ENCODE measurements at regions not wholly inside any gene's neighbourhood (a gene's known extent, or its start where the extent isn't known, plus 50 kb on each side); places are given as distances from the start of the nearest gene placed in this dataset.

- DNase-seq (ENCODE audit: low read depth, low spot score) = no peak
- Histone ChIP-seq H3K36me3 (ENCODE audit: insufficient read depth, insufficient read length, low read length) (peaks cover 21% of the 10 kb centered on the region), H3K9ac (ENCODE audit: insufficient read length, low read depth) (no peak overlapping the region), H3K27me3 (ENCODE audit: insufficient read depth, insufficient read length) (no peaks in the 10 kb centered on the region), H3K4me1 (ENCODE audit: insufficient read depth, insufficient read length) (peaks cover 49% of the 10 kb centered on the region), H3K4me3 (ENCODE audit: insufficient read length, low read depth) (no peak overlapping the region), H3K9me3 (ENCODE audit: insufficient read depth, low read length) (no peaks in the 10 kb centered on the region)
- TF ChIP-seq ZNF274 (IDR thresholded peaks at IDR 0.05; ENCODE audit: low read depth, low read length) (no peak), SUZ12 (IDR thresholded peaks at IDR 0.05; ENCODE audit: extremely low read depth, insufficient read depth, insufficient read length) (no peak), YY1 (IDR thresholded peaks at IDR 0.05; ENCODE audit: insufficient read depth, insufficient read length) (no peak)
These were observed 128.1 kb downstream of the GLI2 start for GRCh38 chr2:120863661-120864320.

- Histone ChIP-seq H3K9ac (ENCODE audit: insufficient read length, low read depth) (no peak overlapping the region), H3K4me1 (ENCODE audit: insufficient read depth, insufficient read length) (peaks cover 50% of the 10 kb centered on the region), H3K4me3 (ENCODE audit: insufficient read length, low read depth) (no peak overlapping the region), H3K9me3 (ENCODE audit: insufficient read depth, low read length) (no peaks in the 10 kb centered on the region), H3K27me3 (ENCODE audit: insufficient read depth, insufficient read length) (no peaks in the 10 kb centered on the region), H3K36me3 (ENCODE audit: insufficient read depth, insufficient read length, low read length) (peaks cover 21% of the 10 kb centered on the region)
- DNase-seq (ENCODE audit: low read depth, low spot score) = no peak
- TF ChIP-seq ZNF274 (IDR thresholded peaks at IDR 0.05; ENCODE audit: low read depth, low read length) (no peak), YY1 (IDR thresholded peaks at IDR 0.05; ENCODE audit: insufficient read depth, insufficient read length) (no peak), SUZ12 (IDR thresholded peaks at IDR 0.05; ENCODE audit: extremely low read depth, insufficient read depth, insufficient read length) (no peak)
These were observed 129.3 kb downstream of the GLI2 start for GRCh38 chr2:120864981-120865380.

- peaks cover 44% of the 10 kb centered on the region for H3K4me1 ChIP-seq (ENCODE audit: insufficient read depth, insufficient read length)
- no peaks in the 10 kb centered on the region for H3K9me3 ChIP-seq (ENCODE audit: insufficient read depth, low read length)
These were observed 130.0 kb downstream of the GLI2 start for GRCh38 chr2:120865656-120866055.

GRCh38 chr2:120866071-120866470 lies 130.4 kb downstream of the GLI2 start:
- Histone ChIP-seq H3K27me3 (ENCODE audit: insufficient read depth, insufficient read length) (no peaks in the 10 kb centered on the region), H3K9ac (ENCODE audit: insufficient read length, low read depth) (no peak overlapping the region), H3K36me3 (ENCODE audit: insufficient read depth, insufficient read length, low read length) (peaks cover 19% of the 10 kb centered on the region), H3K4me1 (ENCODE audit: insufficient read depth, insufficient read length) (peaks cover 40% of the 10 kb centered on the region), H3K4me3 (ENCODE audit: insufficient read length, low read depth) (no peak overlapping the region), H3K9me3 (ENCODE audit: insufficient read depth, low read length) (no peaks in the 10 kb centered on the region)
- TF ChIP-seq YY1 (IDR thresholded peaks at IDR 0.05; ENCODE audit: insufficient read depth, insufficient read length) = no peak
- no peak for TF ChIP-seq ZNF274 (IDR thresholded peaks at IDR 0.05; ENCODE audit: low read depth, low read length)
- TF ChIP-seq SUZ12 (IDR thresholded peaks at IDR 0.05; ENCODE audit: extremely low read depth, insufficient read depth, insufficient read length) = no peak
- DNase-seq (ENCODE audit: low read depth, low spot score) = no peak

More at GRCh38 chr2:120865656-120866055, 130.0 kb downstream of the GLI2 start:
- H3K9ac ChIP-seq (ENCODE audit: insufficient read length, low read depth) = no peak overlapping the region
- H3K36me3 ChIP-seq (ENCODE audit: insufficient read depth, insufficient read length, low read length) = peaks cover 19% of the 10 kb centered on the region
- no peaks in the 10 kb centered on the region for H3K27me3 ChIP-seq (ENCODE audit: insufficient read depth, insufficient read length)
- no peak for DNase-seq (ENCODE audit: low read depth, low spot score)
- no peak for TF ChIP-seq SUZ12 (IDR thresholded peaks at IDR 0.05; ENCODE audit: extremely low read depth, insufficient read depth, insufficient read length)
- TF ChIP-seq ZNF274 (IDR thresholded peaks at IDR 0.05; ENCODE audit: low read depth, low read length) = no peak
- TF ChIP-seq YY1 (IDR thresholded peaks at IDR 0.05; ENCODE audit: insufficient read depth, insufficient read length) = no peak
- no peak overlapping the region for H3K4me3 ChIP-seq (ENCODE audit: insufficient read length, low read depth)

- TF ChIP-seq YY1 (IDR thresholded peaks at IDR 0.05; ENCODE audit: insufficient read depth, insufficient read length) (no peak), SUZ12 (IDR thresholded peaks at IDR 0.05; ENCODE audit: extremely low read depth, insufficient read depth, insufficient read length) (no peak), ZNF274 (IDR thresholded peaks at IDR 0.05; ENCODE audit: low read depth, low read length) (no peak)
- Histone ChIP-seq H3K4me3 (ENCODE audit: insufficient read length, low read depth) (no peak overlapping the region), H3K27me3 (ENCODE audit: insufficient read depth, insufficient read length) (no peaks in the 10 kb centered on the region), H3K9me3 (ENCODE audit: insufficient read depth, low read length) (no peaks in the 10 kb centered on the region), H3K4me1 (ENCODE audit: insufficient read depth, insufficient read length) (peaks cover 37% of the 10 kb centered on the region), H3K9ac (ENCODE audit: insufficient read length, low read depth) (peak overlapping the region; percentile 12), H3K36me3 (ENCODE audit: insufficient read depth, insufficient read length, low read length) (peaks cover 23% of the 10 kb centered on the region)
- DNase-seq (ENCODE audit: low read depth, low spot score) = no peak
These were observed 130.9 kb downstream of the GLI2 start for GRCh38 chr2:120866483-120867140.

GRCh38 chr2:120867290-120868241 lies 131.9 kb downstream of the GLI2 start:
- H3K4me3 ChIP-seq (ENCODE audit: insufficient read length, low read depth) = no peak overlapping the region
- no peak for TF ChIP-seq ZNF274 (IDR thresholded peaks at IDR 0.05; ENCODE audit: low read depth, low read length)
- no peak for TF ChIP-seq YY1 (IDR thresholded peaks at IDR 0.05; ENCODE audit: insufficient read depth, insufficient read length)
- no peak for TF ChIP-seq SUZ12 (IDR thresholded peaks at IDR 0.05; ENCODE audit: extremely low read depth, insufficient read depth, insufficient read length)
- H3K9ac ChIP-seq (ENCODE audit: insufficient read length, low read depth) = peak overlapping the region; percentile 12
- peaks cover 21% of the 10 kb centered on the region for H3K36me3 ChIP-seq (ENCODE audit: insufficient read depth, insufficient read length, low read length)
- peaks cover 30% of the 10 kb centered on the region for H3K4me1 ChIP-seq (ENCODE audit: insufficient read depth, insufficient read length)
- H3K27me3 ChIP-seq (ENCODE audit: insufficient read depth, insufficient read length) = no peaks in the 10 kb centered on the region
- DNase-seq (ENCODE audit: low read depth, low spot score) = peak; percentile 20
- H3K9me3 ChIP-seq (ENCODE audit: insufficient read depth, low read length) = no peaks in the 10 kb centered on the region
